ENCODE measurements at regions not wholly inside any gene's neighbourhood (a gene's known extent, or its start where the extent isn't known, plus 50 kb on each side); places are given as distances from the start of the nearest gene placed in this dataset.

- Histone ChIP-seq H3K79me2 (ENCODE audit: control insufficient read depth, insufficient read depth, low read length) (no peaks in the 10 kb centered on the region), H3K4me2 (replicated peaks; ENCODE audit: low read depth, low read length, poor library complexity, severe bottlenecking) (no peak overlapping the region), H2AFZ (ENCODE audit: insufficient read depth, low read depth, low read length, poor library complexity, severe bottlenecking) (no peak overlapping the region), H3K27ac (ENCODE audit: low read length in 2 of 2) (no peak overlapping the region), H4K20me1 (ENCODE audit: control insufficient read depth, insufficient read depth, low read length, poor library complexity, severe bottlenecking) (no peaks in the 10 kb centered on the region), H3K9ac (ENCODE audit: low read length) (no peak overlapping the region), H3K4me3 (ENCODE audit: control extremely low read depth in 1 of 5, extremely low read depth in 1 of 5, insufficient read depth in 1 of 5, low read depth in 2 of 5, low read length in 4 of 5) (no peak overlapping the region), H3K36me3 (replicated peaks in 1 of 2; ENCODE audit: control extremely low read depth in 1 of 2, control insufficient read depth in 1 of 2, extremely low read depth in 1 of 2, insufficient read depth in 2 of 2, low read length in 1 of 2) (no peaks in the 10 kb centered on the region), H3K27me3 (replicated peaks in 1 of 4; ENCODE audit: control extremely low read depth in 1 of 4, control insufficient read depth in 3 of 4, insufficient read depth in 4 of 4, low read length in 3 of 4) (peaks cover 0 to 2% (median 0%) of the 10 kb centered on the region in 4 experiments), H3K4me1 (ENCODE audit: control insufficient read depth in 2 of 2, insufficient read depth in 2 of 2, low read length in 2 of 2) (no peaks in the 10 kb centered on the region), H3K9me3 (ENCODE audit: control extremely low read depth in 1 of 3, control insufficient read depth in 2 of 3, insufficient read depth in 1 of 3, low read length in 2 of 3) (peaks cover 0 to 17% (median 5%) of the 10 kb centered on the region in 3 donors)
- ChIA-PET POLR2A (no interaction called here), CTCF (no interaction called here)
- WGBS (ENCODE audit: insufficient coverage), result 50% methylated on average over 1 of the region's 7 CpGs
- no peak overlapping the region for H3K27ac Mint-ChIP-seq
- no peak for DNase-seq
- no peaks in the 10 kb centered on the region for H3K4me1 Mint-ChIP-seq
- TF ChIP-seq EZH2 (IDR thresholded peaks at IDR 0.05; ENCODE audit: borderline replicate concordance, insufficient read depth, low read depth, low read length, poor library complexity, severe bottlenecking), result no peak
- no peak for TF ChIP-seq CTCF (IDR thresholded peaks at IDR 0.05)
- H3K9me3 Mint-ChIP-seq (ENCODE audit: insufficient read depth), result peaks cover 4% of the 10 kb centered on the region
- ATAC-seq (ENCODE audit: low read depth), result no peak
- H3K27me3 Mint-ChIP-seq, result no peaks in the 10 kb centered on the region
- H3K4me3 Mint-ChIP-seq, result no peak overlapping the region
- intact Hi-C loops (cut with micrococcal nuclease), result no loop called here
These were observed 315.2 kb downstream of the KCNJ2 start for GRCh38 chr17:70484496-70484895.

- Histone ChIP-seq H3K4me2 (replicated peaks; ENCODE audit: low read depth, low read length, poor library complexity, severe bottlenecking) (no peak overlapping the region), H3K79me2 (ENCODE audit: control insufficient read depth, insufficient read depth, low read length) (no peaks in the 10 kb centered on the region), H3K4me3 (ENCODE audit: control extremely low read depth in 1 of 5, extremely low read depth in 1 of 5, insufficient read depth in 1 of 5, low read depth in 2 of 5, low read length in 4 of 5) (no peak overlapping the region), H3K9me3 (ENCODE audit: control extremely low read depth in 1 of 3, control insufficient read depth in 2 of 3, insufficient read depth in 1 of 3, low read length in 2 of 3) (no peaks in the 10 kb centered on the region), H3K27me3 (replicated peaks in 1 of 4; ENCODE audit: control extremely low read depth in 1 of 4, control insufficient read depth in 3 of 4, insufficient read depth in 4 of 4, low read length in 3 of 4) (no peaks in the 10 kb centered on the region), H4K20me1 (ENCODE audit: control insufficient read depth, insufficient read depth, low read length, poor library complexity, severe bottlenecking) (no peaks in the 10 kb centered on the region), H3K4me1 (ENCODE audit: control insufficient read depth in 2 of 2, insufficient read depth in 2 of 2, low read length in 2 of 2) (no peaks in the 10 kb centered on the region), H2AFZ (ENCODE audit: insufficient read depth, low read depth, low read length, poor library complexity, severe bottlenecking) (no peak overlapping the region), H3K27ac (ENCODE audit: low read length in 2 of 2) (no peak overlapping the region), H3K9ac (ENCODE audit: low read length) (no peak overlapping the region), H3K36me3 (replicated peaks in 1 of 2; ENCODE audit: control extremely low read depth in 1 of 2, control insufficient read depth in 1 of 2, extremely low read depth in 1 of 2, insufficient read depth in 2 of 2, low read length in 1 of 2) (no peaks in the 10 kb centered on the region)
- no peak for TF ChIP-seq EZH2 (IDR thresholded peaks at IDR 0.05; ENCODE audit: borderline replicate concordance, insufficient read depth, low read depth, low read length, poor library complexity, severe bottlenecking)
- TF ChIP-seq CTCF (IDR thresholded peaks at IDR 0.05), result no peak
- POLR2A ChIA-PET, result no interaction called here
- H3K27ac Mint-ChIP-seq, result no peak overlapping the region
- no CpG with 5 or more reads among the region's 2 CpGs for WGBS (ENCODE audit: insufficient coverage)
- CTCF ChIA-PET, result no interaction called here
- no peaks in the 10 kb centered on the region for H3K4me1 Mint-ChIP-seq
- no peaks in the 10 kb centered on the region for H3K9me3 Mint-ChIP-seq (ENCODE audit: insufficient read depth)
- intact Hi-C loops (cut with micrococcal nuclease), result no loop called here
- no peak for ATAC-seq (ENCODE audit: low read depth)
- no peaks in the 10 kb centered on the region for H3K27me3 Mint-ChIP-seq
- no peak for DNase-seq
- H3K4me3 Mint-ChIP-seq, result no peak overlapping the region
These were observed 323.0 kb downstream of the KCNJ2 start for GRCh38 chr17:70492368-70492767.

All from B cell (primary cell).